Gastrocnemius medialis (tissue), 4 donors: ENCODE measurements at regions not wholly inside any gene's neighbourhood (a gene's known extent, or its start where the extent isn't known, plus 50 kb on each side); places are given as distances from the start of the nearest gene placed in this dataset.

Experiments used
- CTCF ChIP-seq, 5 experiments: fragments of 450-650 bp in 3 of 5; fragments of 200-600 bp in 2 of 5; sonication (generic) in 2 of 5; IDR thresholded peaks in 4 of 5; conservative IDR thresholded peaks in 1 of 5; 1 replicate in 4 of 5; 2 replicates in 1 of 5; pipeline ENCODE4 v1.5.1; 2016 to 2019; ENCODE audit warnings: antibody characterized with exemption in 5 of 5, mild to moderate bottlenecking in 3 of 5, moderate library complexity in 3 of 5
- POLR2A ChIP-seq, 2 donors: fragments of 450-650 bp; IDR thresholded peaks; one replicate each; pipeline ENCODE4 v1.6.1; 2017; ENCODE audit warnings: antibody characterized with exemption in 2 of 2, mild to moderate bottlenecking in 2 of 2, moderate library complexity in 2 of 2

GRCh38 chr22:49090061-49090852 lies 737.4 kb downstream of the BRD1 start:
- TF ChIP-seq CTCF (IDR thresholded peaks at IDR 0.05 in 4 of 5, conservative IDR thresholded peaks at IDR 0.05 in 1 of 5) (no peak), POLR2A (IDR thresholded peaks at IDR 0.05) (no peak)
